ENCODE measurements at regions not wholly inside any gene's neighbourhood (a gene's known extent, or its start where the extent isn't known, plus 50 kb on each side); places are given as distances from the start of the nearest gene placed in this dataset.

GRCh38 chr13:44735806-44736205 lies 159.7 kb upstream of the TSC22D1 start:
- TF ChIP-seq, protein P1, sequence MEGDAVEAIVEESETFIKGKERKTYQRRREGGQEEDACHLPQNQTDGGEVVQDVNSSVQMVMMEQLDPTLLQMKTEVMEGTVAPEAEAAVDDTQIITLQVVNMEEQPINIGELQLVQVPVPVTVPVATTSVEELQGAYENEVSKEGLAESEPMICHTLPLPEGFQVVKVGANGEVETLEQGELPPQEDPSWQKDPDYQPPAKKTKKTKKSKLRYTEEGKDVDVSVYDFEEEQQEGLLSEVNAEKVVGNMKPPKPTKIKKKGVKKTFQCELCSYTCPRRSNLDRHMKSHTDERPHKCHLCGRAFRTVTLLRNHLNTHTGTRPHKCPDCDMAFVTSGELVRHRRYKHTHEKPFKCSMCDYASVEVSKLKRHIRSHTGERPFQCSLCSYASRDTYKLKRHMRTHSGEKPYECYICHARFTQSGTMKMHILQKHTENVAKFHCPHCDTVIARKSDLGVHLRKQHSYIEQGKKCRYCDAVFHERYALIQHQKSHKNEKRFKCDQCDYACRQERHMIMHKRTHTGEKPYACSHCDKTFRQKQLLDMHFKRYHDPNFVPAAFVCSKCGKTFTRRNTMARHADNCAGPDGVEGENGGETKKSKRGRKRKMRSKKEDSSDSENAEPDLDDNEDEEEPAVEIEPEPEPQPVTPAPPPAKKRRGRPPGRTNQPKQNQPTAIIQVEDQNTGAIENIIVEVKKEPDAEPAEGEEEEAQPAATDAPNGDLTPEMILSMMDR (IDR thresholded peaks at IDR 0.05): no peak
- no peak for TF ChIP-seq POLR2A (IDR thresholded peaks at IDR 0.05)

Measured in thyroid gland (tissue), 4 donors.